IMR-90 (cell line): ENCODE measurements at regions not wholly inside any gene's neighbourhood (a gene's known extent, or its start where the extent isn't known, plus 50 kb on each side); places are given as distances from the start of the nearest gene placed in this dataset.

Source experiments
- BHLHE40 ChIP-seq: fragments of 150-350 bp; IDR thresholded peaks from 2 replicates; pipeline ENCODE4 v1.6.1; 2016; ENCODE audit warnings: mild to moderate bottlenecking, low read depth, low read length
- CEBPB ChIP-seq: IDR thresholded peaks from 2 replicates; pipeline ENCODE4 v1.6.1; 2012; ENCODE audit warnings: low read depth, low read length, improper control_type of control experiment
- CHD1 ChIP-seq: IDR thresholded peaks from 2 replicates; pipeline ENCODE4 v1.6.1; 2012; ENCODE audit warnings: low read depth, low read length, improper control_type of control experiment
- CTCF ChIP-seq: conservative IDR thresholded peaks from 2 replicates; pipeline ENCODE4 v1.5.1; 2012; ENCODE audit warnings: mild to moderate bottlenecking, low read depth, low read length, improper control_type of control experiment
- FOS ChIP-seq: fragments of 150-350 bp; IDR thresholded peaks from 2 replicates; pipeline ENCODE4 v1.6.1; 2016; ENCODE audit warnings: low read depth, low read length
- MAFK ChIP-seq: IDR thresholded peaks from 2 replicates; pipeline ENCODE4 v1.6.1; 2012; ENCODE audit warnings: low read depth, low read length, improper control_type of control experiment
- MAZ ChIP-seq: IDR thresholded peaks from 2 replicates; pipeline ENCODE4 v1.6.1; 2012; ENCODE audit warnings: low read depth, mild to moderate bottlenecking, low read length, improper control_type of control experiment, moderate library complexity, borderline replicate concordance
- POLR2A ChIP-seq: IDR thresholded peaks from 2 replicates; pipeline ENCODE4 v1.6.1; 2012; ENCODE audit warnings: mild to moderate bottlenecking, low read depth, low read length
- RAD21 ChIP-seq: IDR thresholded peaks from 2 replicates; pipeline ENCODE4 v1.6.1; 2012; ENCODE audit warnings: low read length, improper control_type of control experiment
- RCOR1 ChIP-seq: IDR thresholded peaks from 2 replicates; pipeline ENCODE4 v1.6.1; 2012; ENCODE audit warnings: mild to moderate bottlenecking, low read length, improper control_type of control experiment; ENCODE audit not compliant: insufficient replicate concordance
- RFX5 ChIP-seq: IDR thresholded peaks from 2 replicates; pipeline ENCODE4 v1.8.0; 2012; ENCODE audit warnings: low read depth, mild to moderate bottlenecking, low read length, moderate library complexity
- SMC3 ChIP-seq: fragments of 150-350 bp; IDR thresholded peaks from 2 replicates; pipeline ENCODE4 v1.6.1; 2016; ENCODE audit warnings: low read depth, mild to moderate bottlenecking, antibody characterized with exemption, low read length, moderate library complexity
- TF ChIP-seq, protein P1 (sequence below): fragments of 150-350 bp; IDR thresholded peaks from 2 replicates; pipeline ENCODE4 v1.6.1; 2016; ENCODE audit warnings: low read depth, mild to moderate bottlenecking, low read length, moderate library complexity, borderline replicate concordance
- TF ChIP-seq, protein P2 (sequence below): fragments of 150-350 bp; IDR thresholded peaks from 2 replicates; pipeline ENCODE4 v1.6.1; 2017; ENCODE audit warnings: mild to moderate bottlenecking, antibody characterized with exemption, low read length, low read depth

DNA sequence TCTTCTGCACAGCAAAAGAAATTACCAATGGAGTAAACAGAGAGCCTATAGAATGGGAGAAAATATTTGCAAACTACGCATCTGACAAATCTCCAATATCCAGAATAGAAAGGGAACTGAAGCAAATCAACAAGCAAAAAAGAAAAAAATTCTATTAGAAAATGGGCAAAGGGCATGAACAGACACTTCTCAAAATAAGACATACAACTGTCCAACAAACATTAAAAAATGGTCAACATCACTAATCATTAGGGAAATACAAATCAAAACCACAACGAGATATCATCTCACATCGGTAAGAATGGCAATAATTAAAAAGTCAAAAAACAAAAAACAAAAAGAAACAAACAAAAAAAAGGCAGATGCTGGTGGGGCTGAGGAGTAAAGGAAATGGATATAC lies 356.4 kb downstream of the ADCYAP1 start:
- TF ChIP-seq RFX5 (no peak), CTCF (no peak), POLR2A (no peak), BHLHE40 (no peak), RCOR1 (no peak), MAZ (no peak), FOS (no peak), CHD1 (no peak), CEBPB (no peak), MAFK (no peak), RAD21 (no peak), SMC3 (no peak)
- TF ChIP-seq, protein P1, sequence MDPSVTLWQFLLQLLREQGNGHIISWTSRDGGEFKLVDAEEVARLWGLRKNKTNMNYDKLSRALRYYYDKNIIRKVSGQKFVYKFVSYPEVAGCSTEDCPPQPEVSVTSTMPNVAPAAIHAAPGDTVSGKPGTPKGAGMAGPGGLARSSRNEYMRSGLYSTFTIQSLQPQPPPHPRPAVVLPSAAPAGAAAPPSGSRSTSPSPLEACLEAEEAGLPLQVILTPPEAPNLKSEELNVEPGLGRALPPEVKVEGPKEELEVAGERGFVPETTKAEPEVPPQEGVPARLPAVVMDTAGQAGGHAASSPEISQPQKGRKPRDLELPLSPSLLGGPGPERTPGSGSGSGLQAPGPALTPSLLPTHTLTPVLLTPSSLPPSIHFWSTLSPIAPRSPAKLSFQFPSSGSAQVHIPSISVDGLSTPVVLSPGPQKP = no peak
- TF ChIP-seq, protein P2, sequence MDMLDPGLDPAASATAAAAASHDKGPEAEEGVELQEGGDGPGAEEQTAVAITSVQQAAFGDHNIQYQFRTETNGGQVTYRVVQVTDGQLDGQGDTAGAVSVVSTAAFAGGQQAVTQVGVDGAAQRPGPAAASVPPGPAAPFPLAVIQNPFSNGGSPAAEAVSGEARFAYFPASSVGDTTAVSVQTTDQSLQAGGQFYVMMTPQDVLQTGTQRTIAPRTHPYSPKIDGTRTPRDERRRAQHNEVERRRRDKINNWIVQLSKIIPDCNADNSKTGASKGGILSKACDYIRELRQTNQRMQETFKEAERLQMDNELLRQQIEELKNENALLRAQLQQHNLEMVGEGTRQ = no peak
